PC-3 (cell line): ENCODE measurements at regions not wholly inside any gene's neighbourhood (a gene's known extent, or its start where the extent isn't known, plus 50 kb on each side); places are given as distances from the start of the nearest gene placed in this dataset.
"Not testable (repeated sequence)": the region's sequence is repeated elsewhere in the genome, so short reads cannot be mapped to it uniquely, and the experiment has no call there.

Experiments
- ATAC-seq: fragments of 200-7000 bp; cut with Tn5 transposase; 2 replicates; pipeline ENCODE4 v1.9.1; 2020; ENCODE audit warnings: mild to moderate bottlenecking, moderate library complexity
- BruUV-seq: library from RNA; stranded (reverse); fragments of 400-500 nt; replicated peaks from 2 replicates; lab custom pipeline; 2021; lab: Mats Ljungman, UMichigan
- CTCF ChIA-PET: fragments of 300-600 bp; sonication (Branson Sonifier 250); formaldehyde crosslinking; loops from one replicate; lab custom pipeline; 2022; ENCODE audit warnings: antibody characterized with exemption; lab: Charles Lee
- POLR2A ChIA-PET: fragments of 300-600 bp; sonication (Branson Sonifier 250); formaldehyde crosslinking; loops from one replicate; lab custom pipeline; 2022; ENCODE audit warnings: antibody characterized with exemption; ENCODE audit not compliant: unreplicated experiment; lab: Charles Lee
- DNase-seq: peaks from one replicate; pipeline ENCODE4 v3.0.0-alpha.2; 2015
- H2AFZ ChIP-seq: fragments of 300-600 bp; sonication (generic); 2 replicates; pipeline ENCODE4 v1.6.0; 2016; ENCODE audit warnings: antibody characterized with exemption, low read length
- H3F3A ChIP-seq: fragments of 300-600 bp; sonication (generic); one replicate; pipeline ENCODE4 v1.6.0; 2017; ENCODE audit warnings: antibody characterized with exemption, low read length, control low read depth, mild to moderate bottlenecking; ENCODE audit not compliant: unreplicated experiment
- H3K27ac ChIP-seq: fragments of 300-600 bp; sonication (generic); 2 replicates; pipeline ENCODE4 v1.5.1; 2016; ENCODE audit warnings: mild to moderate bottlenecking, low read length
- H3K27me3 ChIP-seq: fragments of 300-600 bp; sonication (generic); 2 replicates; pipeline ENCODE4 v1.6.1; 2016; ENCODE audit warnings: low read length, mixed read lengths
- H3K36me3 ChIP-seq: fragments of 300-600 bp; sonication (generic); 2 replicates; pipeline ENCODE4 v1.6.1; 2016; ENCODE audit warnings: low read depth, mixed run types, low read length, mixed read lengths
- H3K4me1 ChIP-seq: fragments of 300-600 bp; sonication (generic); 2 replicates; pipeline ENCODE4 v1.5.1; 2016; ENCODE audit warnings: low read length; ENCODE audit not compliant: insufficient read depth
- H3K4me2 ChIP-seq: fragments of 300-600 bp; sonication (generic); 2 replicates; pipeline ENCODE4 v1.6.0; 2016; ENCODE audit warnings: low read length
- H3K4me3 ChIP-seq: fragments of 300-600 bp; sonication (generic); 2 replicates; pipeline ENCODE4 v1.5.1; 2016; ENCODE audit warnings: mild to moderate bottlenecking, low read length, mixed read lengths
- H3K79me2 ChIP-seq: fragments of 300-600 bp; sonication (generic); 2 replicates; pipeline ENCODE4 v1.6.1; 2017; ENCODE audit warnings: low read length, mixed read lengths
- H3K9ac ChIP-seq: fragments of 300-600 bp; sonication (generic); 2 replicates; pipeline ENCODE4 v1.6.0; 2016; ENCODE audit warnings: mild to moderate bottlenecking, low read length
- H3K9me2 ChIP-seq: fragments of 300-600 bp; sonication (generic); replicated peaks from 2 replicates; pipeline ENCODE4 v1.6.1; 2016; ENCODE audit warnings: mixed run types, low read length, mixed read lengths
- H3K9me3 ChIP-seq: fragments of 300-600 bp; sonication (generic); 2 replicates; pipeline ENCODE4 v1.6.1; 2016; ENCODE audit warnings: low read length, mixed read lengths
- H4K20me1 ChIP-seq: fragments of 300-600 bp; sonication (generic); 2 replicates; pipeline ENCODE4 v1.6.1; 2016; ENCODE audit warnings: low read length, mixed read lengths
- EZH2 ChIP-seq: fragments of 300-600 bp; sonication (generic); IDR thresholded peaks from one replicate; pipeline ENCODE4 v1.6.1; 2017; ENCODE audit warnings: antibody characterized with exemption, mild to moderate bottlenecking, low read length; ENCODE audit not compliant: unreplicated experiment
- EZH2phosphoT487 ChIP-seq: fragments of 300-600 bp; sonication (generic); IDR thresholded peaks from 2 replicates; pipeline ENCODE4 v1.6.1; 2018; ENCODE audit warnings: mild to moderate bottlenecking, antibody characterized with exemption, low read length, borderline replicate concordance
- intact Hi-C: fragments of 100-400 bp; cut with micrococcal nuclease; formaldehyde crosslinking; loops from 2 replicates; pipeline ENCODE4 v1.9.0; 2023
- TF ChIP-seq, protein P1 (sequence below): fragments of 300-600 bp; sonication (generic); conservative IDR thresholded peaks from 2 replicates; pipeline ENCODE4 v1.5.1; 2017; ENCODE audit warnings: antibody characterized with exemption, low read depth, mild to moderate bottlenecking, low read length

DNA sequence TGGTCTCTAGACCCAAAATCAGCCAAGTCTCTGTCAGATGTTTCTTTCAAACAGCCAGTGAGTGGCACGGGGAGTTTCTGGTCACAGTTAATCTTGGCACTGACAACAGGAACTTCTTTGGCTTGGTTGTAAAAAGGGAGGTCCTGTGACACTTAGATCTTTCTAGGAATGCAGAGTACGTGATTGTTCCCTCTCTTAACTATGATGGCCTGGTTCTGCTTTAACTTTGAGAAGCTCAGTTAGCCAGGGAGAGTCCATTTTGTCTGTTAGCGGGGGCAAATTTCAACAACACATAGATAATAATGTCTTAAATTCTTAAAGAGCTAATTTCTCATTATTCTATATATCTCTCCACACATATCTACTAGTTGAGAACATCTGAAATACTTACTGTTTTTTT, 344.5 kb upstream of the LRRTM4 start:
- Histone ChIP-seq H3K4me2 (no peak overlapping the region), H3K4me3 (no peak overlapping the region), H3K4me1 (no peaks in the 10 kb centered on the region), H3K9me3 (0 out of 2 replicates have a peak, but pooled peaks cover 8% of the 10 kb centered on the region), H3K27ac (no peak overlapping the region), H4K20me1 (no peaks in the 10 kb centered on the region), H3F3A (no peaks in the 10 kb centered on the region), H3K9ac (no peak overlapping the region), H3K9me2 (no peaks in the 10 kb centered on the region), H3K79me2 (no peaks in the 10 kb centered on the region), H2AFZ (no peak overlapping the region), H3K36me3 (no peaks in the 10 kb centered on the region), H3K27me3 (no peaks in the 10 kb centered on the region)
- TF ChIP-seq, protein P1, sequence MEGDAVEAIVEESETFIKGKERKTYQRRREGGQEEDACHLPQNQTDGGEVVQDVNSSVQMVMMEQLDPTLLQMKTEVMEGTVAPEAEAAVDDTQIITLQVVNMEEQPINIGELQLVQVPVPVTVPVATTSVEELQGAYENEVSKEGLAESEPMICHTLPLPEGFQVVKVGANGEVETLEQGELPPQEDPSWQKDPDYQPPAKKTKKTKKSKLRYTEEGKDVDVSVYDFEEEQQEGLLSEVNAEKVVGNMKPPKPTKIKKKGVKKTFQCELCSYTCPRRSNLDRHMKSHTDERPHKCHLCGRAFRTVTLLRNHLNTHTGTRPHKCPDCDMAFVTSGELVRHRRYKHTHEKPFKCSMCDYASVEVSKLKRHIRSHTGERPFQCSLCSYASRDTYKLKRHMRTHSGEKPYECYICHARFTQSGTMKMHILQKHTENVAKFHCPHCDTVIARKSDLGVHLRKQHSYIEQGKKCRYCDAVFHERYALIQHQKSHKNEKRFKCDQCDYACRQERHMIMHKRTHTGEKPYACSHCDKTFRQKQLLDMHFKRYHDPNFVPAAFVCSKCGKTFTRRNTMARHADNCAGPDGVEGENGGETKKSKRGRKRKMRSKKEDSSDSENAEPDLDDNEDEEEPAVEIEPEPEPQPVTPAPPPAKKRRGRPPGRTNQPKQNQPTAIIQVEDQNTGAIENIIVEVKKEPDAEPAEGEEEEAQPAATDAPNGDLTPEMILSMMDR = no peak
- TF ChIP-seq EZH2 (no peak), EZH2phosphoT487 (no peak)
- CTCF ChIA-PET = no interaction called here
- no TSS peak for BruUV-seq
- DNase-seq (no peak), ATAC-seq (no peak)
- intact Hi-C loops = no loop called here
- POLR2A ChIA-PET = no interaction called here

DNA sequence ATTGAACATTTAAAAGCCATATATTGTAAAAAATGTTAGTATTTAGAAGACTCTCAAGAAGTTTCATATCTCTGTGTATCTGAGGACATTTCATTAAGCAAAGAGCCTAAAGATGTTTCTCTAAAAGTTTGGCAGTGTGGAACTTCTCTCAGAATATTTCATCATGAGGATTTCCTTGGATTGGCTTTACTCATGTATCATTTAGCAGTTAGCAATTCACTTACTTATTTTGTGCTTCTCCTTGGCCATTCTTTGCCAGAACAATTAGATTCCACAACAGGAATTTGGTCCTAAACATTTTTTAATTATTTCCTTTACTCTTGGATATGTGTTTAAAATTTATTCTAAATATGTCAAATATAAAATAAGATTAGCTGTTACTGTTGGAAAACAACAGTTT, 345.0 kb upstream of the LRRTM4 start:
- Histone ChIP-seq H3K4me1 (no peaks in the 10 kb centered on the region), H3F3A (no peaks in the 10 kb centered on the region), H3K36me3 (no peaks in the 10 kb centered on the region), H3K79me2 (no peaks in the 10 kb centered on the region), H3K27ac (no peak overlapping the region), H3K9ac (no peak overlapping the region), H3K9me2 (no peaks in the 10 kb centered on the region), H3K4me2 (no peak overlapping the region), H3K9me3 (peaks cover 6% of the 10 kb centered on the region; the same call in 1 of the 2 replicates), H4K20me1 (no peaks in the 10 kb centered on the region), H2AFZ (no peak overlapping the region), H3K4me3 (no peak overlapping the region), H3K27me3 (no peaks in the 10 kb centered on the region)
- ChIA-PET CTCF (no interaction called here), POLR2A (no interaction called here)
- TF ChIP-seq EZH2phosphoT487 (no peak), EZH2 (no peak)
- TF ChIP-seq, protein P1 = no peak
- intact Hi-C loops = no loop called here
- BruUV-seq = no TSS peak
- DNase-seq = no peak
- ATAC-seq = no peak

DNA sequence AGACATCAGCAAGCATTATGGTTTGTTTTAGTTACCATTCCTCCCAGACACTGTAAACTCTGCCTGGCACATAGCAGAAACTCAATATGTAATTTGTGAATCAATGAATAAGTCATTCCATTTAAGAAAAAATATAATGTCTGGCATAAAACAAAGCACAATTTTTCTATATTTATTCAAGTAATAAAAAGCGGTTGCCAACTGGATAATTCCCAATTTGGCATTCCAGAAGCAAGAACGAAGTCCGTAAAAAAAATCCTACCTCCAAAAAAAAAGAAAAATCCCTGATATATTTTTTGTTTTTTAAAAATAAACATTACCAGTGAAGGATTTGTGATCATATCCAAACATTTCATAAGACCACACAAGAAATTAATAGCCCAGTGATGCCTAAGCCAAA, 351.3 kb upstream of the LRRTM4 start:
- BruUV-seq = no TSS peak
- ChIA-PET POLR2A (no interaction called here), CTCF (no interaction called here)
- intact Hi-C loops = no loop called here
- H3K79me2 ChIP-seq = no peaks in the 10 kb centered on the region
- no peak overlapping the region for H3K9ac ChIP-seq
- H3K4me3 ChIP-seq = no peak overlapping the region
- no peaks in the 10 kb centered on the region for H4K20me1 ChIP-seq
- no peaks in the 10 kb centered on the region for H3F3A ChIP-seq
- H3K4me2 ChIP-seq = no peak overlapping the region
- H3K9me2 ChIP-seq = no peaks in the 10 kb centered on the region
- H3K9me3 ChIP-seq = peaks cover 11% of the 10 kb centered on the region
- TF ChIP-seq, protein P1 = no peak
- TF ChIP-seq EZH2phosphoT487 (no peak), EZH2 (no peak)
- ATAC-seq (no peak), DNase-seq (no peak)
- no peak overlapping the region for H2AFZ ChIP-seq
- H3K27ac ChIP-seq = no peak overlapping the region
- H3K4me1 ChIP-seq = no peaks in the 10 kb centered on the region
- H3K27me3 ChIP-seq = no peaks in the 10 kb centered on the region
- no peaks in the 10 kb centered on the region for H3K36me3 ChIP-seq

DNA sequence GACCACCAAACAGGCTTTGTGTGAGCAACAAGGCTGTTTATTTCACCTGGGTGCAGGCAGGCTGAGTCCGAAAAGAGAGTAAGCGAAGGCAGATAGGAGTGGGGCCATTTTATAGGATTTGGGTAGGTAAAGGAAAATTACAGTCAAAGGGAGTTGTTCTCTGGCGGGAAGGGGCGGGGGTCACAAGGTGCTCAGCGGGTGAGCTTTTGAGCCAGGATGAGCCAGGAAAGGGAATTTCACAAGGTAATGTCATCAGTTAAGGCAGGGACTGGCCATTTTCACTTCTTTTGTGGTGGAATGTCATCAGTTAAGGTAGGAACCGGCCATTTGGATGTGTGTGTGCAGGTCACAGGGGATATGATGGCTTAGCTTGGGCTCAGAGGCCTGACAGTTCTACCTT, 378.0 kb upstream of the LRRTM4 start:
- ATAC-seq, DNase-seq, H3K36me3 ChIP-seq, H3F3A ChIP-seq, intact Hi-C loops, H3K4me3 ChIP-seq, H3K9ac ChIP-seq, H3K9me3 ChIP-seq, H3K4me1 ChIP-seq, H4K20me1 ChIP-seq, POLR2A ChIA-PET, H3K79me2 ChIP-seq, H3K4me2 ChIP-seq, H3K27me3 ChIP-seq, BruUV-seq, CTCF ChIA-PET, H3K27ac ChIP-seq, H3K9me2 ChIP-seq, H2AFZ ChIP-seq: not testable (repeated sequence)
